ENCODE measurements at regions not wholly inside any gene's neighbourhood (a gene's known extent, or its start where the extent isn't known, plus 50 kb on each side); places are given as distances from the start of the nearest gene placed in this dataset.

DNA sequence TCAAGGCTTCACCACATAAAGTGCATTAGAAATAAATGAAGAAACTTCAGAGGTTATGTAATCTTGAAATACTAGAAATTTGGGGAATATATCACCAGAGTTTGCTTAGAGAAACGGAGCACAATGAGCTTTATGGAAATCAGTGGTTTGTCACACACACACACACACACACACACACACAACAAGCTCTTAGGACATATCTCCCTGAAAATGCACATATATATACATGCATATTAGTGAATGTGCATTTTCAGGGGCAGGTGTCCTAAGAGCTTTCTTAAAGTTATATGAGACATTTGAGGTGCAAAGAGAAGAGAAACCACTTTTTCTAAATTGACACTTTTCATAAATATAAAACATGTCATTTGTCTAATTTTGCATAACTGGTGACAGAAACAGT is 93.7 kb upstream of the CARD18 start:
- Histone ChIP-seq H3K9me3 (no peaks in the 10 kb centered on the region), H3K27me3 (no peaks in the 10 kb centered on the region), H3K36me3 (no peaks in the 10 kb centered on the region), H3K4me3 (no peak overlapping the region), H3K27ac (no peak overlapping the region), H3K4me1 (peaks cover 4% of the 10 kb centered on the region)
- TF ChIP-seq EP300 (IDR thresholded peaks at IDR 0.05) (no peak), POLR2A (IDR thresholded peaks at IDR 0.05) (no peak), POLR2AphosphoS5 (IDR thresholded peaks at IDR 0.05) (no peak)
- WGBS: 96% methylated on average over 1 of the region's 1 CpG
- DNase-seq (ENCODE audit: low spot score in 2 of 2): no peak

DNA sequence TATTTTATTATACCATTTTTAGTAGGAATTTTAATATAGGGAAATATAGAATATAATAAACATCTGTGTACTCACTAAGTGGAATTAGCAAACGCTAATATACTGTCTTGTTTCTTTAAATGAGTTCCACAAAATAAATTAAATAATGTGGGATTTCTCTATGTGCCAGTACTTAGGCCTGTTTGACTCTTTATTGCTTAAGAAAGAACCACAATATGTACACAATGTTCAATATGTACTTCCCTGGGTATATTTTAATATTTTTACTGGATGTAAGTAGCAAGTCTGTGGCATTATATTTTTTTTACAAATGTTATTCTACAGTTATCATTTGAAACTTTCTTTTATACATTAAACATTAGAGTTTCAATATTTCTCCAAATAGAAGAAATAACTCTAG is 92.5 kb upstream of the CARD18 start:
- no peak for DNase-seq (ENCODE audit: low spot score in 2 of 2)
- WGBS: 83% methylated on average over 1 of the region's 1 CpG

DNA sequence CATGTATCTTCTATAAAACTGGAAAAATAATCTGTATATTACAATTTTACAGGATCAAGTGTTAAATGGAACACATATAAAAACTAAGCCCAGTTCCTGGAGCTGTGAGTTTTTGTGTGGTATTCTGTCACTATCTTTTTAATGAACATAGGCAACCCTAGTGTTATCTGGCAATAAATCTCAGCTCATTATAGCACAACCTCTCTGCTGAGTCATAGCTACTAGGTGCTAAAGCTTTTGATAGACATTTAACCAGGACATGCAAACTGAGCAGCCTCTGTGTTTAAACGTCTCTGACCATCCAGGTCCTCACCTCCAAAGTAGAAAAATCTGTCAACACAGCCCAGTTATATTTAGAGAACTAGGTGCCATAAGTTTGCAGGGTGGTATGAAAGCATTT is 91.0 kb upstream of the CARD18 start:
- H3K4me3 ChIP-seq: no peak overlapping the region
- no peaks in the 10 kb centered on the region for H3K9me3 ChIP-seq
- WGBS: 65% methylated on average over 1 of the region's 1 CpG
- H3K4me1 ChIP-seq: peaks cover 4% of the 10 kb centered on the region
- TF ChIP-seq POLR2A (IDR thresholded peaks at IDR 0.05) (no peak), EP300 (IDR thresholded peaks at IDR 0.05) (no peak), POLR2AphosphoS5 (IDR thresholded peaks at IDR 0.05) (no peak)
- TF ChIP-seq, protein P1, sequence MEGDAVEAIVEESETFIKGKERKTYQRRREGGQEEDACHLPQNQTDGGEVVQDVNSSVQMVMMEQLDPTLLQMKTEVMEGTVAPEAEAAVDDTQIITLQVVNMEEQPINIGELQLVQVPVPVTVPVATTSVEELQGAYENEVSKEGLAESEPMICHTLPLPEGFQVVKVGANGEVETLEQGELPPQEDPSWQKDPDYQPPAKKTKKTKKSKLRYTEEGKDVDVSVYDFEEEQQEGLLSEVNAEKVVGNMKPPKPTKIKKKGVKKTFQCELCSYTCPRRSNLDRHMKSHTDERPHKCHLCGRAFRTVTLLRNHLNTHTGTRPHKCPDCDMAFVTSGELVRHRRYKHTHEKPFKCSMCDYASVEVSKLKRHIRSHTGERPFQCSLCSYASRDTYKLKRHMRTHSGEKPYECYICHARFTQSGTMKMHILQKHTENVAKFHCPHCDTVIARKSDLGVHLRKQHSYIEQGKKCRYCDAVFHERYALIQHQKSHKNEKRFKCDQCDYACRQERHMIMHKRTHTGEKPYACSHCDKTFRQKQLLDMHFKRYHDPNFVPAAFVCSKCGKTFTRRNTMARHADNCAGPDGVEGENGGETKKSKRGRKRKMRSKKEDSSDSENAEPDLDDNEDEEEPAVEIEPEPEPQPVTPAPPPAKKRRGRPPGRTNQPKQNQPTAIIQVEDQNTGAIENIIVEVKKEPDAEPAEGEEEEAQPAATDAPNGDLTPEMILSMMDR (IDR thresholded peaks at IDR 0.05): no peak
- no peak overlapping the region for H3K27ac ChIP-seq
- no peak for DNase-seq (ENCODE audit: low spot score in 2 of 2)
- H3K36me3 ChIP-seq: no peaks in the 10 kb centered on the region
- H3K27me3 ChIP-seq: no peaks in the 10 kb centered on the region

More for the DNA sequence above, 92.5 kb upstream of the CARD18 start:
- H3K9me3 ChIP-seq: no peaks in the 10 kb centered on the region
- no peak overlapping the region for H3K27ac ChIP-seq
- no peaks in the 10 kb centered on the region for H3K36me3 ChIP-seq
- no peaks in the 10 kb centered on the region for H3K27me3 ChIP-seq
- H3K4me1 ChIP-seq: peaks cover 4% of the 10 kb centered on the region
- H3K4me3 ChIP-seq: no peak overlapping the region
- no peak for TF ChIP-seq POLR2AphosphoS5 (IDR thresholded peaks at IDR 0.05)
- TF ChIP-seq, protein P1 (IDR thresholded peaks at IDR 0.05): no peak
- no peak for TF ChIP-seq EP300 (IDR thresholded peaks at IDR 0.05)
- no peak for TF ChIP-seq POLR2A (IDR thresholded peaks at IDR 0.05)

DNA sequence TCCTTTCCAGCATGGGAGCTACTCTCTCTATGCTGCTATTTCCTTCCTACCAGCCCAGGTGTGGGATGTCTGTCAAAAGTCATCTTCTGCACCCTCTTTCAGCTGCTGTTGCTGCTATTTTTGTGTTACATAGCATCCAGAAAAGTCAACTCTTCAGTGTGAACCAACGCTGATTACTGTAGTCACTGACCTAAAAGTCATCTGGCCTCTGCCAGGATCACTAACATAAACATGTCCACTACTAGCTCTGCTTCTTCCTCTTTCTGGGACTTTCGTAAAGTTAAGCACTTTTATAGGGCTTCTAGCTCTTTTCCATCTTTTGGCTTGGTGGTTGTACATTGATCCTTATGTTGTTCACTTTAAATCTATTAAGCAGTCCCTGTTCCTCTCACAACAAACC is 90.2 kb upstream of the CARD18 start:
- H3K4me3 ChIP-seq: no peak overlapping the region
- WGBS: 87% methylated on average over 2 of the region's 2 CpGs
- no peak for DNase-seq (ENCODE audit: low spot score in 2 of 2)

DNA sequence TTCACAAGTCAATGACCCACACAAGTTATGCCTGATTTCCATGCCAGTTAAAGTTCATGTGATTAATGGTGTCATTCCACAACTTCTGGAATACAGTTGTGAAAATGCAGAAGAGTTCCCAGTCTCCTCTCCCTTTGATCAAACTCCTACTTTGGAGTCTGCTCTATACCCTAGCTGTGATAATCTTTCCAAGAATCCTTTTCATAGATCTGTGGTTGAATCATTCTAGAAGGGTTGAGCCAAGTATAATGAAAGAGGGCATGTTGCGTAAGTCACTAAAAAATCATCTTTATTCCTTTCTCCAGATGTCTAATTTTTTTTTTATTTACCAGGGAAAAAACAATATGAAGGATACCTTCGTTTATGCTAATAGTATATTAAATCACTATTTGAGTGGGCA is 89.7 kb upstream of the CARD18 start:
- Histone ChIP-seq H3K36me3 (no peaks in the 10 kb centered on the region), H3K27ac (no peak overlapping the region), H3K4me3 (no peak overlapping the region), H3K27me3 (no peaks in the 10 kb centered on the region), H3K4me1 (peaks cover 4% of the 10 kb centered on the region), H3K9me3 (no peaks in the 10 kb centered on the region)
- 35% methylated on average over 2 of the region's 2 CpGs for WGBS
- no peak for TF ChIP-seq POLR2AphosphoS5 (IDR thresholded peaks at IDR 0.05)
- TF ChIP-seq POLR2A (IDR thresholded peaks at IDR 0.05): no peak
- TF ChIP-seq, protein P1 (IDR thresholded peaks at IDR 0.05): no peak
- TF ChIP-seq EP300 (IDR thresholded peaks at IDR 0.05): no peak
- no peak for DNase-seq (ENCODE audit: low spot score in 2 of 2)

More for the DNA sequence above, 90.2 kb upstream of the CARD18 start:
- Histone ChIP-seq H3K4me1 (peaks cover 4% of the 10 kb centered on the region), H3K9me3 (no peaks in the 10 kb centered on the region), H3K27ac (no peak overlapping the region), H3K27me3 (no peaks in the 10 kb centered on the region), H3K36me3 (no peaks in the 10 kb centered on the region)
- TF ChIP-seq POLR2A (IDR thresholded peaks at IDR 0.05): no peak
- TF ChIP-seq POLR2AphosphoS5 (IDR thresholded peaks at IDR 0.05): no peak
- no peak for TF ChIP-seq EP300 (IDR thresholded peaks at IDR 0.05)
- TF ChIP-seq, protein P1 (IDR thresholded peaks at IDR 0.05): no peak

DNA sequence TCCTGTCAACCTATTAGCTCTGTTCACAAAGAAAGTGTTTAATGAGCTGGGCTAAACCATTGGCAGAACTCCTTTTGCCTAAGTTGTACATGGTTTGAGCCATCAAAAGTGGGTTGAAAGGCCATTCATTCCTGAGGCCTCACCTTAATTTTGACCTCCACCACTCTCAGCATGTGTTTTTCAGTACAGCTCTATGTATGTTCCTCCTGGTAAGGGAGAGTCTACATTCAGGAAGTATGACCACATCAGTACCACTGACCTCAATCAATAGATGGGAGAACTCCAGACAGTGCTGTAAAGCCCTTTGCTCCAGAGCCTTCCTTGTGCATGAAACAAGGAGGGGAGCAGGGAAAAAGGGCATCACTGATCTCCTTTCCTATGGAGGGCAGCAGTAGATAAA is 87.8 kb upstream of the CARD18 start:
- TF ChIP-seq EP300 (IDR thresholded peaks at IDR 0.05): no peak
- no peak for TF ChIP-seq POLR2AphosphoS5 (IDR thresholded peaks at IDR 0.05)
- Histone ChIP-seq H3K27ac (no peak overlapping the region), H3K4me3 (no peak overlapping the region), H3K4me1 (peaks cover 4% of the 10 kb centered on the region), H3K9me3 (no peaks in the 10 kb centered on the region), H3K36me3 (no peaks in the 10 kb centered on the region), H3K27me3 (no peaks in the 10 kb centered on the region)
- DNase-seq (ENCODE audit: low spot score in 2 of 2): no peak
